HG03159 (cell line): ENCODE measurements at regions not wholly inside any gene's neighbourhood (a gene's known extent, or its start where the extent isn't known, plus 50 kb on each side); places are given as distances from the start of the nearest gene placed in this dataset.

ENCODE experiments used
- ATAC-seq: cut with Tn5 transposase; IDR thresholded peaks from one replicate; pipeline ENCODE4 v1.9.1; 2021; ENCODE audit warnings: mild to moderate bottlenecking, moderate library complexity; ENCODE audit not compliant: unreplicated experiment

DNA sequence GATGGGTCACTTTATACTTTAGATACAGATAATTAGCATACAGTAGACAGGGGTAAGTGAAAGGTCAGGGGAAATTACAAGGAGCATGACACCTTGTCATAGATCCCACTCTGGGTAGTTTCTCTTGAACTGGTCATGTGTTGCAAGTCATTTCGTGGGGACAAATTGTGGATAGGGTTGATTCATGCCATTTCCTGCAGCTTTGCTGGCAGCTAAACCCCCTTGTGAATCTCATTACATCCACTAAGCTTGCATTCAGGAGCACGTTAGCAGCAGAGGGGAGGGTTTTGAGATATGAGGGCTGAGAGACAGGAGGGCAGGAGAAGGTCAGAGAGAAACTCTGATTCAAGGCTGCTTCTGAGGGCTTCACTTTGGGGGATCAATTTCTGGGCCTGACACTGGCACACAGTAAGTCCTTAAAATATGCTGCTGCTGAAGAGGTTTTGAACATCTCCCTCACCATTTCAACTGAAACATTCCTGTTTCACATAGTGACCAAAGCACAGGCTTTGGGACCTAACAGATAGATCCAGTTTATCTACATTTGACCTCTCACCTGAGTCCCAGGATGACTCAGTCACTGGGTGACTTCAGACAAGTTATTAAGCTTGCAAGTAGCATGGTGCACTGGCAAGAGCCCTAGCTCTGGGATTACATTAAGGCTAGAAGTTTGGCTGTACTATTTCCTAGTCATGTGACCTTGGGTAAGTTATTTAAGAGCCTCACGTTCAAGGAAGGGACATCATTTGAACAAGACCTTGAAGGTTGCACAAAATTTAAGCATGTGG, 206.0 kb upstream of the USP24 start:
- no peak for ATAC-seq

DNA sequence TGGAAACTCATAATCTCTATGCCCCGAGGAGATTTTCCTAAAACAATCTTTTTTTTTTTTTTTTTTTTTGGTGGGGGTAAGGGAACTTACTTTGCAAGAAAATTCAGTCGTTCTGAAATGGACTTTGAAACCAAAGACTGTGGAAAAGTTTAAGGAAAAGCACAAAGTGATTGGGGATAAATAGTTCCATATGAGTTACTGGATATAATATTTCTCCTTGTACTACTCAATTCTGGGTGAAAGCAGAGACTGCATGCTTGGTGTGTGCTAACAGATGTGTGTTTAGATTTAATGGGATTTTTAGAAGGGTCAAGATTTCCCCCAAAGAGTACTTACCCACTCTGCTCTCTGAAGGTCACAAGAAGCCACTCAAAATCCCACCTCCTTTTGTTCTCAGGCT, 204.9 kb upstream of the USP24 start:
- no peak for ATAC-seq

DNA sequence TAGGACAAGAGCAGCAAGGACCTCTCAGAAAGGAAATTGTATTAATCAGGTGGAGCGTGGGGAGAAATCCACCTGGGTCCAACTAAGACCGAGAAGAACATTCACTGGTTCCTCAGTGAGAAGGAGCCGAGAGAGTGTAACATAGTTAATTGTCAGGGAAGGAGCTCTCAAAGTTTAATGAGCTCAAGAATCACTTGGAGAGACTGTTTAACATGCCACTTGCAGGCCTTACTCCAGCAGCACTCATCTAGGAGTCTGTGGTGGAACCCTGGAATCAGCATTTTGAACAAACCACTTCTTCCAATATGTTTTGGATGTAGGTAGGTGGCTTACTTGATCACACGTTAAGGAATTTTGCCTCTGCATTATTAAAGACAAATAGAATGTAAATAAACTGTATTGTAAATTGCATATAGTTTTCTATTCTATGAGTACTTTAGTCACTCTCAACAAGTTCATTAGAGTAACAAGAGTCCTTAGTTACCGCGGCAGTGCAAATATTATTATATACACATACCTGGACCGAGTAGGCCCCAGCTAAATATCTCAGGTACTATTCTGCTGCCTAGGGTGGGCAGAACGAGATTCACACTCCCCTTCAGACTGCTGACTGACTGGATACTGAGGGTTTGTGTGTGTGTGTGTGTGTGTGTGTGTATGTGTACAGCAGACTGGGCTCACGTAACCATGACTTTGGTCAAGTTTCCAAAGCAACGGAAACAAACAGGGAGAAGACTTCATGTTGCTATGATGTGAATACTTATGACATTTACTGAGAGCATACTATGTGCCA, 203.2 kb upstream of the USP24 start:
- no peak for ATAC-seq

DNA sequence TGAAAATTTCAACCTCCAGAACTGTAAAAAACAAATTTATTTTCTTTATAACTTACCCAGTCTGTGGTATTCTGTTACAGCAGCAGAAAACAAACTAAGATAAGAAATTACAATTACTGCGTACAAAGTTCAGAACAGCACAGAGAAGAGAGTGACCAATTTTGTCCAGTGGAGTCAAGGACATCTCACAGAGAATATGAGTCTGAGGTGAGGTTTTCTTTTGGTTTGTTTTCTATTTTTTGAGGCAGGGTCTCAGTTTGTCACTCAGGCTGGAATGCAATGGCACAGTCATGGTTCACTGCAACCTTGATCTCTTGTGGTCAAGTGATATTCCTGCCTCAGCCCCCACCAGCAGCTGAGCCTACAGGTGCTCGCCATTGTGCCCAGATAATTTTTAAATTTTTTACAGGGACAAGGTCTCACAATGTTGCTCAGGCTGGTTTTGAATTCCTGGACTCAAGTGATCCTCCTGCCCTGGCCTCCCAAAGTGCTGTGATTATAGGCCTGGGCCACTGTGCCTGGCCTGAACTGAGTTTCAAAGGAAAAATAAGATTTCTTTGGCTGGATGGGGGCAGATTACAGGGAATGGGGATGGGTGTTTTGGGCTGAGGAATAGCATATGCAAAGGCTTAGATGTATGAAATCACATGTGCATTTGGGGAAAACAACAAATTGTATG, 201.1 kb upstream of the USP24 start:
- no peak for ATAC-seq

DNA sequence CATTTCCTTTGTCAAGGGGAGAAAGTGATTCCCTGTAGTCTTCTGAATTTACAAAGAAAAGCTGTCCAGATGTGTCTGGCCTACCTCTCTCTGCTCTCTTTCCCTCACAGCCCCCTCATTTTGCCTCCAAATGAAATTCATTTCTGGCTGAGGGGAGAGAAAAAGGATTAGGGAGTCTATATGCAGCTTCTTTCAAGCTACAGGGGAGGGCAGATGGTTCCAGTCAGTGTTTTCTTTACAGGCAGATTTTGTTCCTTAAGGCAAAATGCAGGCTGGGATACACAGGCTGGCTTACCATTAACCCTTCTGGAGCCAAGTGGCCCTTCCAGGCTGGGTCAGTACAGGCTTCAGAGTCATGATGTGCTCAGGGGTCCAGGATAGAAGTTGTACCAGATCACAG, 198.1 kb upstream of the USP24 start:
- ATAC-seq: no peak

DNA sequence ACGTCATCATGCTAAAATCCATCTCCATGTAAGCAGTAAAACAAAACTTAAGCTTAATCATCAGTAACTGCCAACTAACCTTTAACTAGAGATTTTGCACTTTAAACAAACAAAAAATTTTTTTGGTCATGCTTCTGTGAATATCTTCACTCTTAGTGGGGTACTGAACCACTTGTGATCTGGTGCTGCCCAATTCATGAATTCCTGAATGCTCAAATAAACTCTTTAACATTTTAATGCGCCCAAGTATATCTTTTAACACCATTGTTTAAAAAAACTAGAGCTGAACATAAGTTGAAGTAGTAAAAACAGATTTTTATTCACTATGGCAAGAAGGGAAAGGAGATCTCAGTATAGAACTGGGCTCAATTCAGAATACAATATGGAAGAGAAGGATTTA, 196.9 kb upstream of the USP24 start:
- no peak for ATAC-seq

DNA sequence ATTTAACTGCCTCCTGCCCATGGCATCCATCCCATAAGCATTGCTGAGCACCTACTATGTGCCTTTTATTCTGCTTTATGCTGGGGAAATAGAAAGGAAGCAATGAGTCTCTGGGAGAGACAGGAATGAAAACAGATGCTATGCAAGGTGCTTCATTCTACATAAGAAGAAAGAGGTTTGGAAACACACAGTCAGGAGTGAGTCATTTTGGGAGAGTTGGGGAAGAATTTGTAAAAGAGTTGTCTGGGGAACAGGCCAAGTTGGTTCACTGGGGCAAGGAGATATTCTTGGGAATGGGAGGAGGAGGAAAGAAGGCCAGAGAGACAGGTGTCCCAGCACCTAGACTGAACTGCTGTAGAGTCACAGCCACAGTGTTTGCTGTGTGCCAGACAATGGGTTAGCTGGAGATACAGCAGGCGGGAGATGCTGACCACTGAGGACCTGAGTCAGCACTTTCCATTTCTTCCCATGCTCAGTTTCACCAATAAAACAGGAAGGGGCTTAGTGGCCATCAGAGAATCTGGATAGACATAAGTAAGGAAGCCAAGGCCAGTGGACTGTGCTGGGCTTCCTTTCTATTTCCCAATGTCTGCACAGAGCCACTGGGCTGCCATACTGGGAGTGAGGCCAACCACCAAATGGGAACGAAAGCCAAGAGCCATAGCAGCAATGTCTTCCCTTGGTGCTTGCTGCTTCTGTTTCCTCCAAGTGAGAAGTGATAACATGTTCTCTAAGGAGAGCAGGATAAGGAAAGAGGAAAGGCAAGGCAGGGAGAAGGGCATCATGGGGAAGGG, 187.7 kb upstream of the USP24 start:
- no peak for ATAC-seq

DNA sequence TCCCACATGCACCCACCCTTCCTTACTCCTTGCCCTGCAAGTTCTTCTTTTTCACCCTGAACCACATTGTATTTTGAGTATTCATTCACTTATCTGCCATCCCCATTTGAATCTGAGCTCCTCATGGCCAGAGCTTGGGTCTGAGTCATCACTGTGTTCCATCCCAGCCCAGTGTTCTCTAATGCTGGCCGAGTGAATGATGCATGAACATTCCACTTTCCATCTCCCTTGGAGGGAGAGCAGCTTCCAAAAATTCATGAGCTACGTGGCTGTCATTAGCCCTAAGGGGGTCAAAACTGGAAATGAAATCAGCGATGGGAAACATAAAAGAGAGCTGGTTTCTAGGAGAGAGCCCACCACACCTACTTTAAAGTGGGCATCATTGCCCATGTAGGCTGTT, 187.0 kb upstream of the USP24 start:
- ATAC-seq: no peak

DNA sequence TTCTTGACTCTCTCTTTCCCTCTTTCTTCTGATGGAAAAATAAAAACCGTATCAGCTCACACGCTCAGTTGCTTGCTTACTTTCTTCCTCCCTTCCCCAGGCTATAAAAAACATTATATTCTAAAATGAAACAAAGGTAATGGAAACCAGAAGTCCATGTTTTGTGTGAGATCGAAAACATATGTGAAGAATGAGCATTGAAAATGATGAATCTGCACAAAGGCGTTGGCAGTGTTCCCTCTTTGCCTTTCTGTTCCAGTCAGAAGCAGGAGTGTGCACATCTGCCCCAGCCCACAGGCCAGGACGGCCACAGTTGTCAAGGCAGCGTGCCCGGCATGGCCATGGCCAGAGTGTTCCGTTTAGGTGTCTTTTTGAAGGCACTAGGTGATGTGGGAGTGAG, 185.3 kb upstream of the USP24 start:
- ATAC-seq: no peak

DNA sequence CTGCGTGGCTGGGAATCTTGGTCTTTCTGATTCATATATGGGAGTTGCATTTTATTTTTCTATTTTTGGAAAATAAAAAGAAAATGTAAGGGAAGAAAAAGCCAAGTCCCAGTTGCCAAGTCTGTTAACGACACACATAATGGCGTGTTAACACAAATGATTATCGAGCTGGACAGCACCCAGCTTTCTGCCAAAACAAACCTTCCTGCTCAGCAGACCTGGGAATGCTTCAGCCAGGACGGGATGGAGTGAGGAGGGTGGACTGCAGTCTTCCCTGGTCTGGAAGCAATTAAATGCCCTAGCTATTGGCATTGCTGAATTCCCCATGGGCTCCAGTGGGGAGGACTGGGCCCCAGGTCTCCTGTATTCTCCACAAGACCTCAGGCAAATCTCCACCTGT, 184.2 kb upstream of the USP24 start:
- ATAC-seq: no peak

DNA sequence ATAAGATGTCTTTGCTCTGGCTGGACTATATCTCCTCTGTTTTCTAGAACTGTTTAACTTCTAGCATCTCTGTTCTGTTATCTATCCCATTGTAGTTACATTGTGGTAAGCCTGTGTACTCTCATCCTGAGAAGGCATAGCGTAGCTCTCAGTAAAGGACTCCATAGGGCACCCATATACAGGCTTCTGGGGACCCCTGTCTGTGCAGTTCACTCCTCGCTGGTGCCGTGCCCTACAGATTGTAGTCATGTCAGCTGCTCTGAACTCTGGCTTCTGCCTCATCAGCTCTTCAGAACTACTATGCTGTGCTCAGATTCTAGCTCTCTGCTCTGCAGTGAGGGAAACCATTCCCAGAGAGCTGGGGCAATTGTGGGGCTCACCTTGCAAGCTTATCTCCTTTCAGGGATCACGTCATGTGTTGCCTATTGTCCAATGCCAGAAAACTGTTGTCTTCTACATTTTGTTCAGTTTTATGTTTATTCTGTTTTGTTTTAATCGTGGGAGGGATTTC, 181.3 kb upstream of the USP24 start:
- no peak for ATAC-seq

DNA sequence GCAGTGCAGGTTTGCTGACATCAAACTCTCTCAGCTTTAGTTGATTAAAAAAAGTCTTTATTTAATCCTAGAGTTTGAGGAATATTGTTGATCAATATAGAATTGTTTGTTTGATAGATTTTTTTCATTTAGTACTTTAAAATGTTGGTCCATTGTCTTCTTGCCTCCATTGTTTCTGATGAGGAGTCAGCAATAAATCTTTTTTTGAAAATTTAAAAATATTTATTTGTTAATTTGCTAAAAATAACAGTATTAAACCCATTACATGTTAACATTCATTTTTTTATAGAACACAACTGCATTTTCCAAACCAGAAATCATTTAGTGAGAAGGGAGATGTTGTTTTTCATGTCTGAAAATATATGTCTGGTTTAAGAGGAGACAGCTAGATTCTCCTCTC, 173.8 kb upstream of the USP24 start:
- no peak for ATAC-seq

DNA sequence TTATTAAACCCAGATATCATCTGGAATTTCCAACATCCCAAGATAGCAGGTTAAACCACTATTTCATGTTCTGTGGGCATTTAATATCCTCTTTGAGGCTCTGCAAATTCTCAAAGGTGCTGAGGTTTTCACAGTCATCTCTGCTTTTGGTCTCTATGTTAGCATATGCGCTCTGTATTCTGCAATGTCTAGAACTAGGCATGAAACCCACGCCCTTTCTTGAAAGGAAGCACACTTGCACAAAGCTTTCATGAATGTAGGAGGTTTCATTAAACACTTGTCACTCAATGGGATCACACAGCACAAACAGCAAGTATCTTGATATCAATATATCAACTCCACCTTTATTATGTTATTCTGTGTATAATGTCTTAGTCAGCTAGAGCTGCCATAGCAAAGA, 172.0 kb upstream of the USP24 start:
- no peak for ATAC-seq

DNA sequence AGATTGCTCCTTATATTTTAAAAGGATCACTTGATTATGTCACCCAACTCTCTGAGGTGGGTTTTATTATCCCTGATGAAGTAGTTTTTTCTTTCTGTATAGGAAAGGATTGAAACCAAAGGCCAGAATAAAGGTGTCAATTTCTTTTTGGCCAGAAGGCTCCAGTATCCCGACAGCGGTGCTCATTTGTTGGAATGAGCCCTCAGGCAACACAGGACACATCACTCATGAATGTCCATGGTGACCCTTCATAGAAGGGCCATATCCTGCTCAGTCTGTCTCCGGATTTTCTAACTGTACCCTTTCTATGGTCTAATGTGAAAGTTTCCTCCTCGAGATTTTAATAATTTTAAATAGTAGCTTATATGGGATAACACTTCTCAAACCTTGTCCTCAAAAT, 171.3 kb upstream of the USP24 start:
- ATAC-seq: no peak

DNA sequence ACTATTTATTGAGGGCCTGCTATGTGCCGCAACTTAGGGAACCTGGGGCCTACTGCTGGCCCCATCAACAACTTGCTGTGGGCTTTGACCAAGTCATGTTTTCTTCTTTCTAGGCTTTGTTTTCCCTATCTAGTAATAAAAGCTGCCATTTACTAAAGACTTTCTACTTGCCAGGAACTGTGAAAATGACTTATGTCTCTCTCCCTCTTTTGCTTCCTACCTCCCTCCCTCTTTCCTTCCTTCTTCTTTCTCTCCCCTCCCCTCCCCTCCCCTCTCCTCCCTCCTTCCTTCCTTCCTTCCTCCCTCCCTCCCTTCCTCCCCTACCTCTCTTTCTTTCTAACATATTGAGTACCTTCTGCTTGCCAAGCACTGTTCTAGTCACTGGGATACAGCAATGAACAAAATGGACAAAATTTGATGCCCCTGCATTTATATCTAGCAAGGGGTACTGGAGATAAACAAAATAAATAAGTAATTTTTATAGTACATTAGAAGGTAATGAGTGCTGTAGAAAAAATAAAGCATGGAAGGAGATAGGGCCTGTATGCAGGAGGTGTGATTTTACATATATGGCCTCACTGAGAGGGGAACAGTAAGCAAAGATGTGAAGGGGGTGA, 170.3 kb upstream of the USP24 start:
- ATAC-seq: no peak

DNA sequence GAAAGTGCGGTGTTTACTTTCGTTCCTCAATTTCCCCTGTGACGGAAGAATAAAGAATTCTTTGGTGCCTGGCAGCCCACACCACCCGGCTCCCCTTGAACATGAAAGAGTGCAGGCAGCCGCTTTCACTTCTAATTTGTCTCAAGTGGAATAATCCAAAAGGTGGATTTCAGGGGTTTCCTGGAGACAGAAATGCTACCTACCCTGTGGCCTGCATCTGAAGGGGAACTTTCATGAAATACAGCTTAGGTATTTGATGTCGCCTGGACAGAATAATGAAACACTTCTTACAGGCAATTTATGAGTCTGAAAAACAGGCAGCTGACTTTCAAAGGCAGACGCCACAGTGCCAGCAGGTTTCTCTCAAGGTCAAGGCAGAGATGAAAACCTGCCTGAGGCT, 169.5 kb upstream of the USP24 start:
- no peak for ATAC-seq

DNA sequence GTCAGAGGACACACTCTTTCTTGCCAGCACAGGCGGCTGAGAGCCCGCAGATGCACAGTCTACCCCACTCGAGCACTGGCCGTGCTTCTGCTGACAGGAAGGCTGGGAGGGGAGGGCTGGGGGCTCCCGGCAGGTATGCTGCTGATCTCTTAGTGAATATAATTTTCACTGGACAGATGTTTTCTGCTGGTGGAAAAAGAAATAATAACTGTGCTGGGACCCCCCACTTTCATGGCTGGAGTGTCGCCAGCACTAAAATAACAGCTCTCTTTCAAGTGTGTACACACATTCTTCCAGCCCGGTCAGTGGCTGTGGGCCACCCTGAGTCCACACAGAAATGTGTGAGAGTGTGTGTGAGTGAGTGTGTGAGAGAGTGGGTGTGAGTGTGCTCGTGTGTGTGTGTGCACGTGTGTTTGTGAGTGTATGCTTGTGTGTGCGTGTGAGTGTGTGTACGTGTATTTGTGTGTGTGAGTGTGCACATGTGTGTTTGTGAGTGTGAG, 167.7 kb upstream of the USP24 start:
- ATAC-seq: no peak

DNA sequence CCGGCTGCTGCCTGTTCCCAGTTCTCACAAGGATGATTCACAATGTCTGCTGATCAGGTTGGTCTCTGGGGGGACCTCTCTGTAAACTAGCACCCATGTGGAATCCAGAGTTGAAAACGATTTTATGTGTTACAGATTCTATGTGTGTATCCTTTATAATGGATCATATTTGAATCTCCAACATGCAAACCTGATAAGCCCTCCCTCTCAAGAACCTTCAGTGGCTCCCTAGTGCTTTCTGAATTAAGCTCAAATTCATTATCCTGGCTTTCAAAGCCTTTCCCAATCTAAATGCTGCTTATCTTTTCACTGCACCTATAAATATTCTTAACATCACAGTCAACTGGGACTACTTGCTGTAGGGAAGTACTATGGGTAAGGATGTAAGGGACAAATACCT, 166.8 kb upstream of the USP24 start:
- no peak for ATAC-seq

DNA sequence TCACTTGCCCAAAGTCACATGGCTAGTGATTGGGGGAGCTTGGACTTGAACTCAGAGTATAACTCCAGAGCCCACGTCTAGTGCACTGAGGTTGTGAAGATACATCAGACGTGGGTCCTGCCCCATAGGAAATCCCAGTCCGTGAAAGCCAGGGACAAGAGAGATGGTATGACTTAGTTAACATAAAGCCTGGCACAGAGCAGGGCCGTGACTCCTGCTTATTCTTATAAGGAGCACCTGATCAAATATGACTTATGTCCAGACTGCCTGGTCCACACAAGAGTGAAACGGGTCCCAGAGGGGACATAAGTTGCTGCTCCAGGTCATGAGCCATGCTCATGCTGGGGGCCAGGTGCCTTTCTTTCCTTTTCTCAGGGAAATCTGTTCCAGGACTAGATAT, 166.3 kb upstream of the USP24 start:
- ATAC-seq: no peak

DNA sequence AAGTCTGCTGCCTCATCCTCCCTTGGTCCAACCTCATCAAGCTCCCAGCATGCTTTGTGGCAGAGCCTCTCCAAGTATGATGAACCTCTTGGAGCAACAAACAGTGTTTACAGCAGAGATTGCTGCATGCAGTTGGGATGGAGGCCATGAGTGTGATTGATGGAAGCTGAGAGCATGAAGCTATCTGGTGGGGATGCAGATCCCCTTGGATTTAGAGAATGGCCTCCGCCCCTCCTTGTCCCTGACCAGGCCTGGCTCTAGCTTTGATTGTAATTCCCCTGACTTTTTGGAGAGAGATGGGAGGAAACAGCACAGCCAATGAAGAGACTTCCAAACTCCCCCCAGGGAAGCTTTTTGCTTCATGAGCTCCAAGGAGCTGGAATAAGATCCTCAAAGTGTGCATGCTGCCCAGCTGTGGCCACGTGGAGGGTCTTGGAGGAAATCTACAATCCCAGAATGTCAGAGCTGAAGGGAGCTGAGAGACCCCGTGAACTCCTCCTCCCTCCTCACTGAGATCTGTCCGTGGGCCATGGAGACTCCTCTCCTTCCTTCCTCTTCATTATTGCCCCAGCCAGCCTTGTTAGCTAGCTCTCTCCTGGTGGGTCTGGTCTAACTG, 165.3 kb upstream of the USP24 start:
- no peak for ATAC-seq
